GM12874 (cell line): ENCODE measurements at regions not wholly inside any gene's neighbourhood (a gene's known extent, or its start where the extent isn't known, plus 50 kb on each side); places are given as distances from the start of the nearest gene placed in this dataset.

Source experiments
- TF ChIP-seq, protein P1 (sequence below): IDR thresholded peaks from 2 replicates; pipeline ENCODE4 v1.5.1; 2011; ENCODE audit warnings: low read depth, mild to moderate bottlenecking, control low read depth, low read length, moderate library complexity; ENCODE audit not compliant: insufficient read depth

DNA sequence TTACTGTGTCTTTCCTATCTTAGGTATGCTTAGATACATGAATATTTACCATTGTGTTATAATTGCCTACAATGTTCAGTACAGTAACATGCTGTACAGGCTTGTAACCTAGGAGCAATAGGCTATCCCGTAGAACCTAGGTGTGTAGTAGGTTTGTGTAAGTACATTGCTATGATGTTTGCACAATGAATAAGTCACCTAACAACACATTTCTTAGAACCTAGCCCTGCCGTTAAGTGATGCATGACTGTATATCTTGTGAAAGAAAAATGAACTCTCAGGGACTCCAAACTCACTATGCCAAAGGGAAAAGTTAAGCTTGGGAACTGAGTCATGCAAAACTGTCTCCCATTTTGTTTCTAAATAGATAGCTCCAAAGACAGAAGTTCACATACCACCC lies 91.5 kb upstream of the ACP3 start:
- TF ChIP-seq, protein P1, sequence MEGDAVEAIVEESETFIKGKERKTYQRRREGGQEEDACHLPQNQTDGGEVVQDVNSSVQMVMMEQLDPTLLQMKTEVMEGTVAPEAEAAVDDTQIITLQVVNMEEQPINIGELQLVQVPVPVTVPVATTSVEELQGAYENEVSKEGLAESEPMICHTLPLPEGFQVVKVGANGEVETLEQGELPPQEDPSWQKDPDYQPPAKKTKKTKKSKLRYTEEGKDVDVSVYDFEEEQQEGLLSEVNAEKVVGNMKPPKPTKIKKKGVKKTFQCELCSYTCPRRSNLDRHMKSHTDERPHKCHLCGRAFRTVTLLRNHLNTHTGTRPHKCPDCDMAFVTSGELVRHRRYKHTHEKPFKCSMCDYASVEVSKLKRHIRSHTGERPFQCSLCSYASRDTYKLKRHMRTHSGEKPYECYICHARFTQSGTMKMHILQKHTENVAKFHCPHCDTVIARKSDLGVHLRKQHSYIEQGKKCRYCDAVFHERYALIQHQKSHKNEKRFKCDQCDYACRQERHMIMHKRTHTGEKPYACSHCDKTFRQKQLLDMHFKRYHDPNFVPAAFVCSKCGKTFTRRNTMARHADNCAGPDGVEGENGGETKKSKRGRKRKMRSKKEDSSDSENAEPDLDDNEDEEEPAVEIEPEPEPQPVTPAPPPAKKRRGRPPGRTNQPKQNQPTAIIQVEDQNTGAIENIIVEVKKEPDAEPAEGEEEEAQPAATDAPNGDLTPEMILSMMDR: no peak

- TF ChIP-seq, protein P1: no peak
These were observed 88.3 kb upstream of the ACP3 start for GRCh38 chr3:132228923-132229322.

DNA sequence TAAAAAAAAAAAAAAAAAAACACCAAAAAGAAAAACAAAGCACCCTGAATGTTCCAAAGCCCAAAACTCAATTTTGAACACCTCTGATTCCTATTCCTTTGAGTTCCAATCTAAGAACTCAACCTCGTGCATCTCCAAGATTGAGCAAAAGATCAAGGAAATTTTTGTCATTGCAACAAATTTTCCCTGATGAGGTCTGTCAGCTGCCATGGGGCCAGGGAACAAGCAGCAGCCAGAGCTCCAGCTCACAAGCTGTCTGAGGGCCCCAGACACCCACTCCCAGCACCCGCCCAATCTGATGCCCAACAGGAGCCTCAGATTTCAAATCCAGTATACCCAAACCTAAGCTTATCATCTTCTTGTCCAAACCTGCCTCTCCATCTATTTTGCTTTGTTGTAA lies 87.6 kb upstream of the ACP3 start:
- TF ChIP-seq, protein P1: no peak

GRCh38 chr3:132230156-132231000 lies 86.8 kb upstream of the ACP3 start:
- TF ChIP-seq, protein P1: no peak

- TF ChIP-seq, protein P1: no peak
These were observed 85.6 kb upstream of the ACP3 start for GRCh38 chr3:132231633-132232032.

DNA sequence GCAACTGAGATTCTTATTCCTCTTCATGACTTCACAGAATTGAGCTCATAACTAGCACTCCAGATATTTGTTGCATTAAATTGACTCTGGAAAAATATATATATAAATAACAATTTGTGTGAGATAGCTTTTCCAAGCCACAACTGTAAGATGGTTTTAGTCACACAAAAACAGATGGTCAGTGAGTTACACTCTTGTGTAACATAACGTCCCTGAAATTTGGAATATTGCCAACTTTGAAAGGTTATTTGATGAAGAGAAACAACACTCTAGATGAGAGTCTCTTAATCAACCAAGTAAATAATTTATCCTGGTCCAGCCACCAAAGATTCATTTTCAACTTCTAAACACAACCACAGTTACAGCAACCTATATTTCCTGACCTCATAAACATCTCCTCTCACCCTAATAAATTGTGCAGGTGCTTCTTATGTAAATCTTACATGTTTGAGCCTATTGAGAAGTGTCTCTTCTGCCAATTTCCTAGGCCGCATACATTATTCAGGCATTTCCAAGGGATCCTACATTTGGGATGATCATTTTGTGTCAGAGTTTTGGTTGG lies 84.9 kb upstream of the ACP3 start:
- TF ChIP-seq, protein P1: no peak

DNA sequence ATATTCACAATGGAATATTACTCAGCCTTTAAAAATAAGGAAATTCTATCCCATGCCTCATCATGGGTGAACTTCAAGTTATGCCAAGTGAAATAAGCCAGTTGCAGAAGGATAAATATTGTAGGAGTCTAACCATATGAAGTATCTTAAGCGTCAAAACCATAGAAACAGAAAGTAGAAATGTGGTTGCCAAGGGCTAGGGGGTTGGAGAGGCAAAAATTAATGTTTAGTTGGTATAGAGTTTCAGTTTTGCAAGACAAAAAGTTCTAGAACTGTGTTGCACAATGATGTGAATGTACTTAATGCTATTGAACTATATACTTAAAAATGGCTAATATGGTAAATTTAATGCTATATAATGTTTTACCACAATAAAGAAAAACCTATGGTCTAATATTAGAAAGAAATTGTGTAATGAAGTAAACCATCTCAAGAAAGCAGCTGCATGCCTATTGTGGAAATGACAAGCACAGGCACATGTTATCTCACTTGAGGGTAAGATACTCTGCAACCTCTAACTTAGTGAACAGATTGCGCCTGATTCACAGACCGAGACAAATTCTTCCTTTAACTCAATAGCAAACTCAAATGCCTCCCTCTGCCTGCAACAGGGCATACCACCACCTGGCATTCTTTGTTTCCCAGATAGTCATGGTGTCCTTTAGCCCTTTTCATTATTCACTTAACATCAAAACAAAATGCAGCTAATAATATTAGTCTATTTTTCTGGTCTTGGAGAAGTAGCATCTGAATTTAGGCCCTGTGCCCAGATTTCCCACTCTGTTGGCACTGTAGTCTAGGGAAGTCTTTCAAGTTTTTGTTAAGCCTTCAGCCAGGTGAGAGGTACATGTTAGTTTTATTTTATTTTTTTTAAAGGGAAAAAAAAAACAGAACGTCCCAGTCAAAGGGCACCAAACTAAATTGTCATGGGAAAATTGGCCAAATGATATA lies 80.2 kb upstream of the ACP3 start:
- TF ChIP-seq, protein P1: no peak
